ENCODE measurements at regions not wholly inside any gene's neighbourhood (a gene's known extent, or its start where the extent isn't known, plus 50 kb on each side); places are given as distances from the start of the nearest gene placed in this dataset.

GRCh38 chr1:199913318-199913717, 114.2 kb upstream of the NR5A2 start:
- TF ChIP-seq CTCF (IDR thresholded peaks at IDR 0.05; ENCODE audit: insufficient read depth, low read depth, low read length) (no peak), EZH2 (IDR thresholded peaks at IDR 0.05; ENCODE audit: insufficient read depth, low read length) (no peak)

All from astrocyte (in vitro differentiated cells and primary cell).